Breast epithelium (tissue), 4 donors: ENCODE measurements at regions not wholly inside any gene's neighbourhood (a gene's known extent, or its start where the extent isn't known, plus 50 kb on each side); places are given as distances from the start of the nearest gene placed in this dataset.

Experiments
- DNase-seq, 2 donors: peaks; one replicate each; pipeline ENCODE4 v3.0.0-alpha.2; 2019; ENCODE audit warnings: low spot score in 2 of 2
- H3K27ac ChIP-seq, 2 donors: fragments of 200-600 bp; sonication (generic) in 1 of 2; one replicate each; pipeline ENCODE4 v1.5.1; 2016 to 2019; ENCODE audit warnings: mild to moderate bottlenecking in 1 of 2
- H3K27me3 ChIP-seq, 2 donors: fragments of 200-600 bp; sonication (generic) in 1 of 2; one replicate each; pipeline versions ENCODE4 v1.5.1 to v1.6.0; 2017 to 2019; ENCODE audit warnings: control low read depth in 1 of 2, mild to moderate bottlenecking in 1 of 2
- H3K36me3 ChIP-seq: fragments of 200-600 bp; one replicate; pipeline ENCODE4 v1.5.1; 2019
- H3K4me1 ChIP-seq, 2 donors: fragments of 200-600 bp; sonication (generic); one replicate each; pipeline ENCODE4 v1.5.1; 2016 to 2019; ENCODE audit warnings: control low read depth in 1 of 2
- H3K4me3 ChIP-seq, 3 donors: fragments of 200-600 bp; sonication (generic); 1 replicate in 2 of 3; 2 replicates in 1 of 3; pipeline ENCODE4 v1.5.1; 2016 to 2019; ENCODE audit warnings: mild to moderate bottlenecking in 3 of 3, moderate library complexity in 2 of 3
- H3K9me3 ChIP-seq, 2 donors: fragments of 200-600 bp; sonication (generic) in 1 of 2; one replicate each; pipeline ENCODE4 v1.5.1; 2016 to 2019; ENCODE audit warnings: control low read depth in 1 of 2
- CTCF ChIP-seq, 3 donors: fragments of 450-650 bp; IDR thresholded peaks; one replicate each; pipeline ENCODE4 v1.5.1; 2016 to 2017; ENCODE audit warnings: antibody characterized with exemption in 3 of 3, mild to moderate bottlenecking in 3 of 3, moderate library complexity in 3 of 3
- POLR2A ChIP-seq: fragments of 450-650 bp; IDR thresholded peaks from one replicate; pipeline ENCODE4 v1.6.1; 2016; ENCODE audit warnings: antibody characterized with exemption, mild to moderate bottlenecking, moderate library complexity
- POLR2AphosphoS5 ChIP-seq, 3 donors: sonication (generic); formaldehyde crosslinking; IDR thresholded peaks; one replicate each; pipeline ENCODE4 v1.6.1; 2017; ENCODE audit warnings: antibody characterized with exemption in 3 of 3
- intact Hi-C: fragments of 100-400 bp; cut with DNase I; formaldehyde crosslinking; loops from one replicate; pipeline ENCODE4 v1.15.1; 2023; ENCODE audit warnings: low total_unique reads

- intact Hi-C loops: no loop called here
- no peak for TF ChIP-seq POLR2AphosphoS5 (IDR thresholded peaks at IDR 0.05)
- no peak for TF ChIP-seq CTCF (IDR thresholded peaks at IDR 0.05)
- no peak for TF ChIP-seq POLR2A
- Histone ChIP-seq H3K4me1 (no peaks in the 10 kb centered on the region), H3K27ac (no peak overlapping the region), H3K4me3 (no peak overlapping the region), H3K9me3 (no peaks in the 10 kb centered on the region), H3K27me3 (no peaks in the 10 kb centered on the region), H3K36me3 (no peaks in the 10 kb centered on the region)
- no peak for DNase-seq
Observed at GRCh38 chr3:162538906-162539305, 1042.3 kb downstream of the OTOL1 start.

- no peak overlapping the region for H3K27ac ChIP-seq
- intact Hi-C loops: no loop called here
- no peak overlapping the region for H3K4me3 ChIP-seq
- DNase-seq: no peak
- H3K4me1 ChIP-seq: no peaks in the 10 kb centered on the region
- H3K9me3 ChIP-seq: no peaks in the 10 kb centered on the region
- TF ChIP-seq POLR2A (no peak), CTCF (IDR thresholded peaks at IDR 0.05) (no peak), POLR2AphosphoS5 (IDR thresholded peaks at IDR 0.05) (no peak)
- H3K36me3 ChIP-seq: no peaks in the 10 kb centered on the region
- H3K27me3 ChIP-seq: no peaks in the 10 kb centered on the region
Observed at GRCh38 chr3:162540421-162540820, 1043.8 kb downstream of the OTOL1 start.

- intact Hi-C loops: no loop called here
- Histone ChIP-seq H3K4me3 (no peak overlapping the region), H3K27me3 (no peaks in the 10 kb centered on the region)
Observed at GRCh38 chr3:162541923-162542322, 1045.3 kb downstream of the OTOL1 start.

GRCh38 chr3:162544246-162544645 is 1047.6 kb downstream of the OTOL1 start:
- no peaks in the 10 kb centered on the region for H3K27me3 ChIP-seq
- no peak overlapping the region for H3K4me3 ChIP-seq
- no peak for DNase-seq
- H3K9me3 ChIP-seq: no peaks in the 10 kb centered on the region
- no peak overlapping the region for H3K27ac ChIP-seq
- intact Hi-C loops: no loop called here
- no peaks in the 10 kb centered on the region for H3K36me3 ChIP-seq
- TF ChIP-seq CTCF (IDR thresholded peaks at IDR 0.05): no peak
- no peak for TF ChIP-seq POLR2A
- no peak for TF ChIP-seq POLR2AphosphoS5 (IDR thresholded peaks at IDR 0.05)
- no peaks in the 10 kb centered on the region for H3K4me1 ChIP-seq

More at GRCh38 chr3:162541923-162542322, 1045.3 kb downstream of the OTOL1 start:
- Histone ChIP-seq H3K27ac (no peak overlapping the region), H3K4me1 (no peaks in the 10 kb centered on the region), H3K36me3 (no peaks in the 10 kb centered on the region), H3K9me3 (no peaks in the 10 kb centered on the region)
- DNase-seq: no peak
- TF ChIP-seq CTCF (IDR thresholded peaks at IDR 0.05) (no peak), POLR2AphosphoS5 (IDR thresholded peaks at IDR 0.05) (no peak), POLR2A (no peak)

GRCh38 chr3:162546910-162547309 is 1050.3 kb downstream of the OTOL1 start:
- Histone ChIP-seq H3K36me3 (no peaks in the 10 kb centered on the region), H3K27ac (no peak overlapping the region), H3K4me3 (no peak overlapping the region), H3K4me1 (no peaks in the 10 kb centered on the region), H3K27me3 (no peaks in the 10 kb centered on the region), H3K9me3 (no peaks in the 10 kb centered on the region)
- no peak for DNase-seq
- TF ChIP-seq POLR2AphosphoS5 (IDR thresholded peaks at IDR 0.05) (no peak), CTCF (IDR thresholded peaks at IDR 0.05) (no peak), POLR2A (no peak)
- intact Hi-C loops: no loop called here
